Upper lobe of left lung (tissue), 4 donors: ENCODE measurements at regions not wholly inside any gene's neighbourhood (a gene's known extent, or its start where the extent isn't known, plus 50 kb on each side); places are given as distances from the start of the nearest gene placed in this dataset.

Source experiments
- CTCF ChIP-seq, 6 experiments: fragments of 450-650 bp in 4 of 6; fragments of 200-600 bp in 2 of 6; sonication (generic) in 2 of 6; IDR thresholded peaks; one replicate each; pipeline ENCODE4 v1.5.1; 2016 to 2019; ENCODE audit warnings: antibody characterized with exemption in 6 of 6
- EP300 ChIP-seq, 4 donors: sonication (generic); formaldehyde crosslinking; IDR thresholded peaks; one replicate each; pipeline ENCODE4 v1.5.1; 2017; ENCODE audit warnings: antibody characterized with exemption in 4 of 4, control low read depth in 2 of 4
- POLR2A ChIP-seq, 4 donors: fragments of 450-650 bp; IDR thresholded peaks; one replicate each; pipeline ENCODE4 v1.5.1; 2016 to 2017; ENCODE audit warnings: antibody characterized with exemption in 4 of 4, mild to moderate bottlenecking in 2 of 4
- POLR2AphosphoS5 ChIP-seq, 2 donors: sonication (generic); formaldehyde crosslinking; IDR thresholded peaks; one replicate each; pipeline ENCODE4 v1.5.1; 2017; ENCODE audit warnings: antibody characterized with exemption in 2 of 2

GRCh38 chr6:147837540-147837939 lies 329.1 kb downstream of the SAMD5 start:
- TF ChIP-seq POLR2A (IDR thresholded peaks at IDR 0.05), result no peak
- no peak for TF ChIP-seq EP300 (IDR thresholded peaks at IDR 0.05)
- TF ChIP-seq CTCF (IDR thresholded peaks at IDR 0.05), result no peak
- no peak for TF ChIP-seq POLR2AphosphoS5 (IDR thresholded peaks at IDR 0.05)
